Neural cell (in vitro differentiated cells): ENCODE measurements at regions not wholly inside any gene's neighbourhood (a gene's known extent, or its start where the extent isn't known, plus 50 kb on each side); places are given as distances from the start of the nearest gene placed in this dataset.

Source experiments
- H2AFZ ChIP-seq: fragments of 200-600, 300-800 bp; sonication (generic), shearing (Covaris generic); 2 replicates; pipeline ENCODE4 v1.6.0; 2014; ENCODE audit warnings: low read depth, mild to moderate bottlenecking, antibody characterized with exemption, low read length, moderate library complexity
- H3F3A ChIP-seq: fragments of 200-600 bp; shearing (Covaris generic); 2 replicates; pipeline ENCODE4 v1.6.1; 2016; ENCODE audit warnings: mild to moderate bottlenecking, moderate library complexity, mixed read lengths, antibody characterized with exemption, low read length; ENCODE audit not compliant: insufficient read depth, poor library complexity, severe bottlenecking
- H3K27ac ChIP-seq: fragments of 200-600, 300-800 bp; sonication (generic), shearing (Covaris generic); 2 replicates; pipeline ENCODE4 v1.5.1; 2014; ENCODE audit warnings: mild to moderate bottlenecking, low read length, moderate library complexity
- H3K27me3 ChIP-seq: fragments of 300-800, 200-600 bp; sonication (generic), shearing (Covaris generic); 2 replicates; pipeline ENCODE4 v1.6.0; 2014; ENCODE audit warnings: mild to moderate bottlenecking, low read depth, low read length, moderate library complexity; ENCODE audit not compliant: insufficient read depth
- H3K36me3 ChIP-seq: fragments of 300-800, 200-600 bp; sonication (generic), shearing (Covaris generic); 2 replicates; pipeline ENCODE4 v1.5.1; 2014; ENCODE audit warnings: mild to moderate bottlenecking, antibody characterized with exemption, low read length, moderate library complexity; ENCODE audit not compliant: insufficient read depth
- H3K4me2 ChIP-seq: fragments of 300-800, 200-600 bp; sonication (generic), shearing (Covaris generic); 2 replicates; pipeline ENCODE4 v1.6.0; 2014; ENCODE audit warnings: mild to moderate bottlenecking, low read length
- H3K4me3 ChIP-seq: fragments of 300-800, 200-600 bp; sonication (generic), shearing (Covaris generic); 2 replicates; pipeline ENCODE4 v1.5.1; 2014; ENCODE audit warnings: mild to moderate bottlenecking, low read length, moderate library complexity
- H3K79me2 ChIP-seq: fragments of 200-600 bp; shearing (Covaris generic); replicated peaks from 2 replicates; pipeline ENCODE4 v1.6.0; 2014; ENCODE audit warnings: mild to moderate bottlenecking, low read length, moderate library complexity; ENCODE audit not compliant: insufficient read depth
- H3K9ac ChIP-seq: fragments of 300-800, 200-600 bp; sonication (generic), shearing (Covaris generic); 2 replicates; pipeline ENCODE4 v1.6.1; 2016; ENCODE audit warnings: mild to moderate bottlenecking, low read length, mixed read lengths
- H3K9me2 ChIP-seq: fragments of 200-600 bp; shearing (Covaris generic); 2 replicates; pipeline ENCODE4 v1.6.1; 2016; ENCODE audit warnings: mild to moderate bottlenecking, low read length, mixed read lengths; ENCODE audit not compliant: insufficient read depth
- H3K9me3 ChIP-seq: fragments of 200-600, 300-800 bp; sonication (generic), shearing (Covaris generic); 2 replicates; pipeline ENCODE4 v1.6.1; 2016; ENCODE audit warnings: mild to moderate bottlenecking, mixed run types, low read length, moderate library complexity, mixed read lengths
- H4K20me1 ChIP-seq: fragments of 200-600 bp; shearing (Covaris generic); 2 replicates; pipeline ENCODE4 v1.6.1; 2016; ENCODE audit warnings: mild to moderate bottlenecking, mixed run types; ENCODE audit not compliant: insufficient read depth
- CTCF ChIP-seq: fragments of 450-650 bp; IDR thresholded peaks from 2 replicates; pipeline ENCODE4 v1.5.1; 2014; ENCODE audit warnings: antibody characterized with exemption, mild to moderate bottlenecking, moderate library complexity; ENCODE audit not compliant: poor library complexity, severe bottlenecking
- EP300 ChIP-seq: fragments of 450-650 bp; conservative IDR thresholded peaks from 2 replicates; pipeline ENCODE4 v1.6.1; 2014; ENCODE audit warnings: antibody characterized with exemption, mild to moderate bottlenecking, moderate library complexity; ENCODE audit not compliant: poor library complexity, severe bottlenecking
- EZH2 ChIP-seq: fragments of 200-600, 300-800 bp; shearing (Covaris generic), sonication (generic); IDR thresholded peaks from 2 replicates; pipeline ENCODE4 v1.6.1; 2014; ENCODE audit warnings: antibody characterized with exemption, low read length, borderline replicate concordance, mild to moderate bottlenecking; ENCODE audit not compliant: insufficient read depth, poor library complexity, severe bottlenecking
- MXI1 ChIP-seq: fragments of 450-650 bp; conservative IDR thresholded peaks from 2 replicates; pipeline ENCODE4 v1.6.1; 2014; ENCODE audit warnings: antibody characterized with exemption, mild to moderate bottlenecking; ENCODE audit not compliant: poor library complexity, severe bottlenecking
- POLR2AphosphoS5 ChIP-seq: IDR thresholded peaks from 2 replicates; pipeline ENCODE4 v1.6.1; 2012
- RAD21 ChIP-seq: fragments of 450-650 bp; conservative IDR thresholded peaks from 2 replicates; pipeline ENCODE4 v1.6.1; 2014; ENCODE audit warnings: antibody characterized with exemption, mild to moderate bottlenecking, moderate library complexity
- REST ChIP-seq: IDR thresholded peaks from 2 replicates; pipeline ENCODE4 v1.6.1; 2012; ENCODE audit warnings: borderline replicate concordance
- SMC3 ChIP-seq: fragments of 450-650 bp; conservative IDR thresholded peaks from 2 replicates; pipeline ENCODE4 v1.6.1; 2014; ENCODE audit warnings: antibody characterized with exemption, mild to moderate bottlenecking, moderate library complexity; ENCODE audit not compliant: poor library complexity
- TAF1 ChIP-seq: IDR thresholded peaks from 2 replicates; pipeline ENCODE4 v1.6.1; 2012; ENCODE audit warnings: low read depth

- H3K9ac ChIP-seq = no peak overlapping the region
- no peaks in the 10 kb centered on the region for H3F3A ChIP-seq
- no peaks in the 10 kb centered on the region for H4K20me1 ChIP-seq
- no peak overlapping the region for H3K27ac ChIP-seq
- H3K36me3 ChIP-seq = no peaks in the 10 kb centered on the region
- H3K9me2 ChIP-seq = no peaks in the 10 kb centered on the region
- H3K27me3 ChIP-seq = no peaks in the 10 kb centered on the region
- no peaks in the 10 kb centered on the region for H3K9me3 ChIP-seq
- no peak overlapping the region for H3K4me3 ChIP-seq
- H3K79me2 ChIP-seq = no peaks in the 10 kb centered on the region
- H3K4me2 ChIP-seq = no peak overlapping the region
- no peak for TF ChIP-seq SMC3
- no peak overlapping the region for H2AFZ ChIP-seq
These were observed 302.8 kb downstream of the THBS2 start for GRCh38 chr6:168950858-168951214.

GRCh38 chr6:168949981-168950857, 303.4 kb downstream of the THBS2 start:
- Histone ChIP-seq H4K20me1 (no peaks in the 10 kb centered on the region), H3K4me2 (no peak overlapping the region), H3K9ac (no peak overlapping the region), H3K4me3 (no peak overlapping the region), H3K36me3 (no peaks in the 10 kb centered on the region), H3K27me3 (no peaks in the 10 kb centered on the region), H3F3A (no peaks in the 10 kb centered on the region), H3K79me2 (no peaks in the 10 kb centered on the region), H3K27ac (no peak overlapping the region), H3K9me3 (no peaks in the 10 kb centered on the region), H2AFZ (no peak overlapping the region), H3K9me2 (no peaks in the 10 kb centered on the region)
- TF ChIP-seq POLR2AphosphoS5 = no peak
- no peak for TF ChIP-seq CTCF
- TF ChIP-seq REST = no peak
- TF ChIP-seq MXI1 = no peak
- no peak for TF ChIP-seq RAD21
- no peak for TF ChIP-seq EZH2
- no peak for TF ChIP-seq SMC3
- TF ChIP-seq EP300 = no peak
- TF ChIP-seq TAF1 = no peak
